HCT116 (cell line): ENCODE measurements at regions not wholly inside any gene's neighbourhood (a gene's known extent, or its start where the extent isn't known, plus 50 kb on each side); places are given as distances from the start of the nearest gene placed in this dataset.

ENCODE experiments used
- ATAC-seq: fragments of 200-7000 bp; cut with Tn5 transposase; 2 replicates; pipeline ENCODE4 v1.9.1; 2020; ENCODE audit warnings: mild to moderate bottlenecking, moderate library complexity
- BruUV-seq: library from RNA; stranded (reverse); fragments of 400-500 nt; replicated peaks from 2 replicates; lab custom pipeline; 2021; lab: Mats Ljungman, UMichigan
- CTCF ChIA-PET: fragments of 300-600 bp; sonication (Branson Sonifier 250); formaldehyde crosslinking; loops from one replicate; lab custom pipeline; 2021; ENCODE audit warnings: antibody characterized with exemption; lab: Charles Lee
- POLR2A ChIA-PET: fragments of 300-600, 350-600 bp; sonication (Branson Sonifier 250); formaldehyde crosslinking; loops from one replicate; lab custom pipeline; 2021; ENCODE audit warnings: antibody characterized with exemption; lab: Charles Lee
- RAD21 ChIA-PET, 2 experiments: fragments of 300-600 bp; sonication (Branson Sonifier 250); formaldehyde crosslinking; loops; one replicate each; lab custom pipeline; 2023; ENCODE audit warnings: low total read pairs in 2 of 2; ENCODE audit not compliant: uncharacterized antibody in 2 of 2, unreplicated experiment in 2 of 2, low non-redundant PET in 1 of 2; lab: Charles Lee
- DNase-seq: peaks from one replicate; pipeline ENCODE4 v3.0.0-alpha.2; 2010; ENCODE audit warnings: low read depth, low spot score
- H2AFZ ChIP-seq: fragments of 200-600 bp; shearing (Covaris generic), sonication (generic); 2 replicates; pipeline ENCODE4 v1.6.1; 2017; ENCODE audit warnings: low read depth, mixed run types, mixed read lengths, antibody characterized with exemption, low read length; ENCODE audit not compliant: poor library complexity, severe bottlenecking
- H3K27ac ChIP-seq: 2 replicates; pipeline ENCODE4 v1.5.1; 2012; ENCODE audit warnings: low read depth, low read length
- H3K27me3 ChIP-seq: fragments of 200-600 bp; sonication (generic); 2 replicates; pipeline ENCODE4 v1.6.1; 2016; ENCODE audit warnings: mixed run types, low read length, mixed read lengths; ENCODE audit not compliant: insufficient read depth
- H3K36me3 ChIP-seq, 2 experiments: fragments of 200-500 bp in 1 of 2; fragments of 200-600 bp in 1 of 2; sonication (Bioruptor generic) in 1 of 2; sonication (generic) in 1 of 2; 2 replicates each; pipeline versions ENCODE4 v1.5.1 to v1.6.1; 2014 to 2016; ENCODE audit warnings: low read length in 2 of 2, inconsistent platforms in 1 of 2, mixed read lengths in 1 of 2, mixed run types in 1 of 2; ENCODE audit not compliant: insufficient read depth in 2 of 2, control insufficient read depth in 1 of 2
- H3K4me1 ChIP-seq, 2 experiments: fragments of 200-600 bp in 1 of 2; sonication (generic) in 1 of 2; 2 replicates each; pipeline versions ENCODE4 v1.5.1 to v1.6.1; 2012 to 2017; ENCODE audit warnings: low read length in 2 of 2, inconsistent platforms in 1 of 2, mild to moderate bottlenecking in 1 of 2, mixed read lengths in 1 of 2, mixed run types in 1 of 2, moderate library complexity in 1 of 2; ENCODE audit not compliant: insufficient read depth in 2 of 2, control insufficient read depth in 1 of 2
- H3K4me2 ChIP-seq: fragments of 200-600 bp; sonication (generic); 2 replicates; pipeline ENCODE4 v1.6.1; 2017; ENCODE audit warnings: mixed run types, low read length, mixed read lengths
- H3K4me3 ChIP-seq, 2 experiments: fragments of 200-600 bp in 1 of 2; sonication (generic) in 1 of 2; replicated peaks in 1 of 2; 2 replicates each; pipeline ENCODE4 v1.5.1; 2011 to 2016; ENCODE audit warnings: low read length in 2 of 2, control low read depth in 1 of 2, low read depth in 1 of 2, mild to moderate bottlenecking in 1 of 2, mixed read lengths in 1 of 2, mixed run types in 1 of 2
- H3K79me2 ChIP-seq: fragments of 200-600 bp; sonication (generic); 2 replicates; pipeline ENCODE4 v1.6.1; 2017; ENCODE audit warnings: mild to moderate bottlenecking, mixed run types, low read length, moderate library complexity, mixed read lengths; ENCODE audit not compliant: insufficient read depth
- H3K9ac ChIP-seq: fragments of 200-600 bp; sonication (generic); 2 replicates; pipeline ENCODE4 v1.6.1; 2016; ENCODE audit warnings: low read length, mixed read lengths
- H3K9me2 ChIP-seq: fragments of 200-600 bp; sonication (generic), shearing (Covaris generic); 2 replicates; pipeline ENCODE4 v1.6.1; 2017; ENCODE audit warnings: mixed run types, mild to moderate bottlenecking, moderate library complexity; ENCODE audit not compliant: insufficient read depth
- H3K9me3 ChIP-seq, 2 experiments: fragments of 200-500 bp in 1 of 2; fragments of 200-600 bp in 1 of 2; sonication (Bioruptor generic) in 1 of 2; sonication (generic) in 1 of 2; 2 replicates each; pipeline ENCODE4 v1.6.1; 2014 to 2017; ENCODE audit warnings: low read length in 2 of 2, mixed read lengths in 2 of 2, inconsistent platforms in 1 of 2, low read depth in 1 of 2, mild to moderate bottlenecking in 1 of 2, mixed run types in 1 of 2, moderate library complexity in 1 of 2; ENCODE audit not compliant: control insufficient read depth in 1 of 2, insufficient read depth in 1 of 2
- H4K20me1 ChIP-seq: fragments of 200-600 bp; sonication (generic), shearing (Covaris generic); 2 replicates; pipeline ENCODE4 v1.6.1; 2017; ENCODE audit warnings: mixed run types, mild to moderate bottlenecking, moderate library complexity; ENCODE audit not compliant: insufficient read depth
- CBX3 ChIP-seq: IDR thresholded peaks from 2 replicates; pipeline ENCODE4 v1.6.1; 2012; ENCODE audit warnings: low read depth
- CEBPB ChIP-seq: IDR thresholded peaks from 2 replicates; pipeline ENCODE4 v1.6.1; 2012; ENCODE audit warnings: low read depth
- ELF1 ChIP-seq: IDR thresholded peaks from 2 replicates; pipeline ENCODE4 v1.6.1; 2012; ENCODE audit warnings: low read depth, borderline replicate concordance
- EZH2 ChIP-seq: fragments of 200-600 bp; sonication (generic); IDR thresholded peaks from 2 replicates; pipeline ENCODE4 v1.6.1; 2017; ENCODE audit warnings: antibody characterized with exemption, mixed run types
- EZH2phosphoT487 ChIP-seq: fragments of 200-600 bp; IDR thresholded peaks from 2 replicates; pipeline ENCODE4 v1.6.1; 2018; ENCODE audit warnings: antibody characterized with exemption, borderline replicate concordance
- FOSL1 ChIP-seq: IDR thresholded peaks from 2 replicates; pipeline ENCODE4 v1.6.1; 2012; ENCODE audit warnings: low read depth
- JUND ChIP-seq: IDR thresholded peaks from 2 replicates; pipeline ENCODE4 v1.6.1; 2012
- RAD21 ChIP-seq: IDR thresholded peaks from 2 replicates; pipeline ENCODE4 v1.6.1; 2012; ENCODE audit warnings: low read depth, mild to moderate bottlenecking
- REST ChIP-seq: IDR thresholded peaks from 2 replicates; pipeline ENCODE4 v1.6.1; 2012; ENCODE audit warnings: low read depth
- SP1 ChIP-seq: IDR thresholded peaks from 2 replicates; pipeline ENCODE4 v1.6.1; 2012; ENCODE audit warnings: low read depth
- TCF7L2 ChIP-seq: IDR thresholded peaks from 2 replicates; pipeline ENCODE4 v1.7.0; 2011; ENCODE audit warnings: borderline replicate concordance, inconsistent platforms; ENCODE audit not compliant: insufficient read depth, insufficient read length; ENCODE audit errors: extremely low read depth
- ZBTB33 ChIP-seq: IDR thresholded peaks from 2 replicates; pipeline ENCODE4 v1.6.1; 2011; ENCODE audit warnings: mild to moderate bottlenecking, low read length, moderate library complexity; ENCODE audit not compliant: insufficient replicate concordance; ENCODE audit errors: extremely low read depth
- ZFX ChIP-seq: fragments of 450-650 bp; IDR thresholded peaks from 2 replicates; pipeline ENCODE4 v1.6.1; 2017
- intact Hi-C: fragments of 100-400 bp; cut with micrococcal nuclease; formaldehyde crosslinking; loops from 2 replicates; pipeline ENCODE4 v1.10.0; 2022
- TF ChIP-seq, protein P1 (sequence below): IDR thresholded peaks from 2 replicates; pipeline ENCODE4 v1.6.1; 2012
- TF ChIP-seq, protein P2 (sequence below), 3 experiments: fragments of 200-600 bp in 1 of 3; sonication (generic) in 1 of 3; IDR thresholded peaks in 2 of 3; conservative IDR thresholded peaks in 1 of 3; 2 replicates each; pipeline ENCODE4 v1.5.1; 2012 to 2017; ENCODE audit warnings: low read depth in 2 of 3, low read length in 2 of 3, antibody characterized with exemption in 1 of 3, borderline replicate concordance in 1 of 3, control low read depth in 1 of 3, mild to moderate bottlenecking in 1 of 3, mixed read lengths in 1 of 3, mixed run types in 1 of 3, moderate library complexity in 1 of 3; ENCODE audit not compliant: insufficient read depth in 1 of 3

GRCh38 chr20:55540486-55540885 is 464.8 kb downstream of the CBLN4 start:
- no peaks in the 10 kb centered on the region for H4K20me1 ChIP-seq
- ChIA-PET RAD21 (no interaction called here), POLR2A (no interaction called here), CTCF (no interaction called here)
- no peaks in the 10 kb centered on the region for H3K79me2 ChIP-seq
- H3K27me3 ChIP-seq = no peaks in the 10 kb centered on the region
- H3K4me1 ChIP-seq = no peaks in the 10 kb centered on the region
- H2AFZ ChIP-seq = no peak overlapping the region
- DNase-seq (no peak), ATAC-seq (no peak)
- H3K9me2 ChIP-seq = no peaks in the 10 kb centered on the region
- no TSS peak for BruUV-seq
- no peaks in the 10 kb centered on the region for H3K36me3 ChIP-seq
- no peak overlapping the region for H3K4me2 ChIP-seq
- peaks cover 33 to 34% of the 10 kb centered on the region in 2 experiments for H3K9me3 ChIP-seq
- H3K27ac ChIP-seq = no peak overlapping the region
- no peak overlapping the region for H3K9ac ChIP-seq
- H3K4me3 ChIP-seq = no peak overlapping the region
- intact Hi-C loops = no loop called here
- TF ChIP-seq SP1 (no peak), EZH2phosphoT487 (no peak), RAD21 (no peak)
- TF ChIP-seq, protein P1, sequence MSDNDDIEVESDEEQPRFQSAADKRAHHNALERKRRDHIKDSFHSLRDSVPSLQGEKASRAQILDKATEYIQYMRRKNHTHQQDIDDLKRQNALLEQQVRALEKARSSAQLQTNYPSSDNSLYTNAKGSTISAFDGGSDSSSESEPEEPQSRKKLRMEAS = no peak

DNA sequence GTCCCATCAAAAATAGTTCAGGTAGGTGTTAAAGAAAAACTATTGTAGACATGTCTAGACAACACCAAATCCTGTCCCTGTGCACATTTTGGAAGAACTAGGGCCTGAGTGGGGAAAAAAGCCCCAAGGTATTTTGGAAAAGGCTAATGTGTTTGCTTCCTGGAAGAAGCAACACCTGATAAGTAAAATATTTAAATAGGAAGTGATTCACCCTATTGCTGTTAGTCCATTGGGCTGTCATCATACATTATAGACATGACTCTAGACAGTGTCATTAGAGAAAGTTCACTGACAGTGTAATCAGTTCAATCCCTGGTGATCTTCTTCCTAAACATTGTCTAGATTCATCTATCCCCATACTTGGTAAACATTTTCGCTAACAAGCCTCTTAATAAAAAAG is 465.3 kb downstream of the CBLN4 start:
- no peaks in the 10 kb centered on the region for H3K79me2 ChIP-seq
- H3K27ac ChIP-seq = no peak overlapping the region
- ATAC-seq = no peak
- BruUV-seq = no TSS peak
- no peaks in the 10 kb centered on the region for H3K9me2 ChIP-seq
- peaks cover 30 to 34% of the 10 kb centered on the region in 2 experiments for H3K9me3 ChIP-seq
- H3K4me2 ChIP-seq = no peak overlapping the region
- ChIA-PET CTCF (no interaction called here), RAD21 (no interaction called here), POLR2A (no interaction called here)
- no peak overlapping the region for H3K9ac ChIP-seq
- no peaks in the 10 kb centered on the region for H4K20me1 ChIP-seq
- H3K27me3 ChIP-seq = no peaks in the 10 kb centered on the region
- no peak for DNase-seq
- intact Hi-C loops = no loop called here
- no peaks in the 10 kb centered on the region for H3K4me1 ChIP-seq
- no peak overlapping the region for H3K4me3 ChIP-seq
- H2AFZ ChIP-seq = no peak overlapping the region
- no peaks in the 10 kb centered on the region for H3K36me3 ChIP-seq
- TF ChIP-seq ZFX = no peak
- no peak for TF ChIP-seq EZH2
- no peak for TF ChIP-seq CBX3
- TF ChIP-seq ELF1 = no peak
- TF ChIP-seq TCF7L2 = no peak
- no peak for TF ChIP-seq ZBTB33
- no peak for TF ChIP-seq REST
- no peak for TF ChIP-seq CEBPB
- TF ChIP-seq JUND = no peak
- TF ChIP-seq, protein P2, sequence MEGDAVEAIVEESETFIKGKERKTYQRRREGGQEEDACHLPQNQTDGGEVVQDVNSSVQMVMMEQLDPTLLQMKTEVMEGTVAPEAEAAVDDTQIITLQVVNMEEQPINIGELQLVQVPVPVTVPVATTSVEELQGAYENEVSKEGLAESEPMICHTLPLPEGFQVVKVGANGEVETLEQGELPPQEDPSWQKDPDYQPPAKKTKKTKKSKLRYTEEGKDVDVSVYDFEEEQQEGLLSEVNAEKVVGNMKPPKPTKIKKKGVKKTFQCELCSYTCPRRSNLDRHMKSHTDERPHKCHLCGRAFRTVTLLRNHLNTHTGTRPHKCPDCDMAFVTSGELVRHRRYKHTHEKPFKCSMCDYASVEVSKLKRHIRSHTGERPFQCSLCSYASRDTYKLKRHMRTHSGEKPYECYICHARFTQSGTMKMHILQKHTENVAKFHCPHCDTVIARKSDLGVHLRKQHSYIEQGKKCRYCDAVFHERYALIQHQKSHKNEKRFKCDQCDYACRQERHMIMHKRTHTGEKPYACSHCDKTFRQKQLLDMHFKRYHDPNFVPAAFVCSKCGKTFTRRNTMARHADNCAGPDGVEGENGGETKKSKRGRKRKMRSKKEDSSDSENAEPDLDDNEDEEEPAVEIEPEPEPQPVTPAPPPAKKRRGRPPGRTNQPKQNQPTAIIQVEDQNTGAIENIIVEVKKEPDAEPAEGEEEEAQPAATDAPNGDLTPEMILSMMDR (IDR thresholded peaks at IDR 0.05 in 2 of 3, conservative IDR thresholded peaks at IDR 0.05 in 1 of 3; ENCODE audit: borderline replicate concordance in 1 of 3, insufficient read depth in 1 of 3, low read depth in 2 of 3, low read length in 2 of 3) = no peak
- TF ChIP-seq FOSL1 = no peak
